NCI-H82 treated with DMSO at 0.1 percent for 48 hours (cell line): ENCODE measurements at regions not wholly inside any gene's neighbourhood (a gene's known extent, or its start where the extent isn't known, plus 50 kb on each side); places are given as distances from the start of the nearest gene placed in this dataset.
"Not testable (repeated sequence)": the region's sequence is repeated elsewhere in the genome, so short reads cannot be mapped to it uniquely, and the experiment has no call there.

Experiments used
- DNase-seq: peaks from one replicate; lab custom pipeline; 2025; ENCODE audit not compliant: unreplicated experiment; lab: John Stamatoyannopoulos, UW

- no peak for DNase-seq
These were observed 1616.1 kb upstream of the ADGRL3 start for GRCh38 chr4:59583845-59584568.

GRCh38 chr4:59597536-59598329 is 1602.4 kb upstream of the ADGRL3 start:
- DNase-seq = no peak

GRCh38 chr4:59598330-59598618 is 1601.9 kb upstream of the ADGRL3 start:
- no peak for DNase-seq

- DNase-seq = no peak
These were observed 1591.7 kb upstream of the ADGRL3 start for GRCh38 chr4:59608466-59608865.

- DNase-seq = no peak
These were observed 1587.9 kb upstream of the ADGRL3 start for GRCh38 chr4:59612235-59612634.

- no peak for DNase-seq
These were observed 1584.8 kb upstream of the ADGRL3 start for GRCh38 chr4:59615316-59615715.

GRCh38 chr4:59629348-59629747 is 1570.8 kb upstream of the ADGRL3 start:
- DNase-seq = no peak

GRCh38 chr4:59630235-59630634 is 1569.9 kb upstream of the ADGRL3 start:
- no peak for DNase-seq

GRCh38 chr4:59630922-59631321 is 1569.2 kb upstream of the ADGRL3 start:
- no peak for DNase-seq

GRCh38 chr4:59637596-59637995 is 1562.5 kb upstream of the ADGRL3 start:
- DNase-seq = no peak

- DNase-seq = no peak
These were observed 1556.4 kb upstream of the ADGRL3 start for GRCh38 chr4:59643682-59644081.

GRCh38 chr4:59644765-59645164 is 1555.4 kb upstream of the ADGRL3 start:
- DNase-seq = no peak

- DNase-seq = no peak
These were observed 1554.0 kb upstream of the ADGRL3 start for GRCh38 chr4:59646082-59646481.

- DNase-seq = no peak
These were observed 1553.1 kb upstream of the ADGRL3 start for GRCh38 chr4:59647011-59647410.

GRCh38 chr4:59647500-59647899 is 1552.6 kb upstream of the ADGRL3 start:
- no peak for DNase-seq

GRCh38 chr4:59650861-59651260 is 1549.3 kb upstream of the ADGRL3 start:
- DNase-seq = no peak

GRCh38 chr4:59655996-59656395 is 1544.1 kb upstream of the ADGRL3 start:
- DNase-seq = peak; percentile 91

GRCh38 chr4:59664771-59665170 is 1535.4 kb upstream of the ADGRL3 start:
- no peak for DNase-seq

- no peak for DNase-seq
These were observed 1533.5 kb upstream of the ADGRL3 start for GRCh38 chr4:59666645-59667044.

GRCh38 chr4:59671037-59671436 is 1529.1 kb upstream of the ADGRL3 start:
- no peak for DNase-seq

- DNase-seq = no peak
These were observed 1523.7 kb upstream of the ADGRL3 start for GRCh38 chr4:59676389-59676788.

- DNase-seq = not testable (repeated sequence)
These were observed 1523.1 kb upstream of the ADGRL3 start for GRCh38 chr4:59676992-59677391.

- DNase-seq = no peak
These were observed 1514.5 kb upstream of the ADGRL3 start for GRCh38 chr4:59685626-59686025.
